ENCODE measurements at regions not wholly inside any gene's neighbourhood (a gene's known extent, or its start where the extent isn't known, plus 50 kb on each side); places are given as distances from the start of the nearest gene placed in this dataset.

GRCh38 chr11:95508219-95508890 is 277.4 kb upstream of the SESN3 start:
- no peak for TF ChIP-seq CTCF (IDR thresholded peaks at IDR 0.05; ENCODE audit: low read length, missing control alignments)
- DNase-seq (ENCODE audit: low read depth) = no peak
- H3K4me3 ChIP-seq (replicated peaks; ENCODE audit: low read depth, low read length) = no peak overlapping the region

GRCh38 chr11:95507794-95508193 is 276.8 kb upstream of the SESN3 start:
- H3K4me3 ChIP-seq (replicated peaks; ENCODE audit: low read depth, low read length) = no peak overlapping the region
- TF ChIP-seq CTCF (IDR thresholded peaks at IDR 0.05; ENCODE audit: low read length, missing control alignments) = no peak
- DNase-seq (ENCODE audit: low read depth) = no peak

- no peak overlapping the region for H3K4me3 ChIP-seq (replicated peaks; ENCODE audit: low read depth, low read length)
- no peak for TF ChIP-seq CTCF (IDR thresholded peaks at IDR 0.05; ENCODE audit: low read length, missing control alignments)
- no peak for DNase-seq (ENCODE audit: low read depth)
These were observed 275.8 kb upstream of the SESN3 start for GRCh38 chr11:95506777-95507176.

GRCh38 chr11:95505927-95506426 is 275.0 kb upstream of the SESN3 start:
- peak; percentile 57 for DNase-seq (ENCODE audit: low read depth)
- TF ChIP-seq CTCF (IDR thresholded peaks at IDR 0.05; ENCODE audit: low read length, missing control alignments) = no peak
- no peak overlapping the region for H3K4me3 ChIP-seq (replicated peaks; ENCODE audit: low read depth, low read length)

GRCh38 chr11:95503047-95503446 is 272.0 kb upstream of the SESN3 start:
- TF ChIP-seq CTCF (IDR thresholded peaks at IDR 0.05; ENCODE audit: low read length, missing control alignments) = no peak
- no peak overlapping the region for H3K4me3 ChIP-seq (replicated peaks; ENCODE audit: low read depth, low read length)
- DNase-seq (ENCODE audit: low read depth) = peak; percentile 40

- no peak for TF ChIP-seq CTCF (IDR thresholded peaks at IDR 0.05; ENCODE audit: low read length, missing control alignments)
- H3K4me3 ChIP-seq (replicated peaks; ENCODE audit: low read depth, low read length) = no peak overlapping the region
- no peak for DNase-seq (ENCODE audit: low read depth)
These were observed 271.5 kb upstream of the SESN3 start for GRCh38 chr11:95502522-95502921.

GRCh38 chr11:95501761-95502266 is 270.8 kb upstream of the SESN3 start:
- DNase-seq (ENCODE audit: low read depth) = no peak
- no peak for TF ChIP-seq CTCF (IDR thresholded peaks at IDR 0.05; ENCODE audit: low read length, missing control alignments)
- H3K4me3 ChIP-seq (replicated peaks; ENCODE audit: low read depth, low read length) = no peak overlapping the region

Data from fibroblast of pulmonary artery (primary cell).